CD4-positive, alpha-beta T cell (primary cell): ENCODE measurements at regions not wholly inside any gene's neighbourhood (a gene's known extent, or its start where the extent isn't known, plus 50 kb on each side); places are given as distances from the start of the nearest gene placed in this dataset.

Source experiments
- ATAC-seq: fragments of 200-7000 bp; cut with Tn5 transposase; one replicate; pipeline ENCODE4 v1.10.0; 2022; ENCODE audit warnings: mild to moderate bottlenecking; ENCODE audit not compliant: poor library complexity
- CTCF ChIA-PET: fragments of 350-600 bp; sonication (Branson Sonifier 250); formaldehyde crosslinking; loops from one replicate; lab custom pipeline; 2021; ENCODE audit warnings: antibody characterized with exemption, inconsistent platforms; lab: Charles Lee
- POLR2A ChIA-PET: fragments of 350-600 bp; sonication (Branson Sonifier 250); formaldehyde crosslinking; loops from one replicate; lab custom pipeline; 2021; ENCODE audit warnings: antibody characterized with exemption, inconsistent platforms; lab: Charles Lee
- DNase-seq, 14 experiments: peaks; one replicate each; pipeline ENCODE4 v3.0.0-alpha.2; 2013 to 2020; ENCODE audit warnings: mixed read lengths in 2 of 14
- H3K27ac ChIP-seq, 2 donors: one replicate each; pipeline versions ENCODE4 v1.5.1 to v1.7.0; 2013; ENCODE audit warnings: low read length in 2 of 2, low read depth in 1 of 2, mild to moderate bottlenecking in 1 of 2
- H3K27me3 ChIP-seq, 2 experiments: 1 replicate in 1 of 2; 2 replicates in 1 of 2; pipeline versions ENCODE4 v1.6.1 to v1.7.0; 2013; ENCODE audit warnings: low read length in 2 of 2, control low read depth in 1 of 2, mild to moderate bottlenecking in 1 of 2, moderate library complexity in 1 of 2; ENCODE audit not compliant: insufficient read depth in 2 of 2, control insufficient read depth in 1 of 2
- H3K36me3 ChIP-seq: one replicate; pipeline ENCODE4 v1.6.1; 2013; ENCODE audit warnings: low read length, control low read depth; ENCODE audit not compliant: insufficient read depth
- H3K4me1 ChIP-seq: one replicate; pipeline ENCODE4 v1.6.1; 2013; ENCODE audit warnings: low read length, control low read depth; ENCODE audit not compliant: insufficient read depth
- H3K4me3 ChIP-seq: one replicate; pipeline ENCODE4 v1.5.1; 2013; ENCODE audit warnings: mild to moderate bottlenecking, low read length, moderate library complexity
- H3K9me3 ChIP-seq, 2 experiments: 1 replicate in 1 of 2; 2 replicates in 1 of 2; pipeline versions ENCODE4 v1.6.1 to v1.7.0; 2013; ENCODE audit warnings: low read length in 2 of 2, mild to moderate bottlenecking in 2 of 2, control low read depth in 1 of 2, moderate library complexity in 1 of 2; ENCODE audit not compliant: control insufficient read depth in 1 of 2, insufficient read depth in 1 of 2
- H3K27ac Mint-ChIP-seq: one replicate; pipeline ENCODE4 v1.8.0; 2020; ENCODE audit warnings: mixed read lengths
- H3K27me3 Mint-ChIP-seq: one replicate; pipeline ENCODE4 v1.8.0; 2021; ENCODE audit warnings: mixed read lengths
- H3K36me3 Mint-ChIP-seq: one replicate; pipeline ENCODE4 v1.8.0; 2021; ENCODE audit warnings: low read depth, mixed read lengths
- H3K4me1 Mint-ChIP-seq: one replicate; pipeline ENCODE4 v1.8.0; 2021; ENCODE audit warnings: low read depth, mixed read lengths
- H3K4me3 Mint-ChIP-seq: one replicate; pipeline ENCODE4 v1.8.0; 2020; ENCODE audit warnings: mild to moderate bottlenecking, mixed read lengths
- H3K9me3 Mint-ChIP-seq: one replicate; pipeline ENCODE4 v1.8.0; 2020; ENCODE audit warnings: mixed read lengths
- intact Hi-C, 2 experiments: fragments of 100-400 bp; cut with DNase I in 1 of 2; cut with micrococcal nuclease in 1 of 2; formaldehyde crosslinking; loops; one replicate each; pipeline versions ENCODE4 v1.15.1 to v1.9.0; 2023 to 2025; cut with DNase I, micrococcal nuclease
- TF ChIP-seq, protein P1 (sequence below): fragments of 200-600 bp; IDR thresholded peaks from one replicate; pipeline ENCODE4 v1.8.0; 2022; ENCODE audit warnings: antibody characterized with exemption, mild to moderate bottlenecking

DNA sequence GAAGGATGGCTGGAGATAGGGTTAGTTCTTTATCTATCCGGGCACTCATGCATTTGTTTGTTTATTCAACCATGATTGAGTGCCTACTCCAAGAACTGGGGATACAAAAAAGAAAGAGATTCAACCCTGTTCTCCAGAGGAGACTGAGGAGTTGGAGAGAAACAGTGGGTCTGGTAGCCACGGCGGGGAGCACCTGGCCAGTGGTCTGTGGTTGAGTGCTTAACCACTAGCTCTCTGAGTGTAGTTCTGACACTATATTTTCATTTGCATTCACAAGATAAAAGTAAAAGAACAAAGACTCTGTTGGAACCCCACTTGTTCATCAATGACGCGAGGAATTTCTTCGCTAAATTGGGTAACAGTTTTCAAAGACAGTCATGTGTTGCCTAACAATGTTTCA is 295.5 kb upstream of the MSX2 start:
- CTCF ChIA-PET = no interaction called here
- H3K4me3 Mint-ChIP-seq = no peak overlapping the region
- no peaks in the 10 kb centered on the region for H3K9me3 Mint-ChIP-seq

DNA sequence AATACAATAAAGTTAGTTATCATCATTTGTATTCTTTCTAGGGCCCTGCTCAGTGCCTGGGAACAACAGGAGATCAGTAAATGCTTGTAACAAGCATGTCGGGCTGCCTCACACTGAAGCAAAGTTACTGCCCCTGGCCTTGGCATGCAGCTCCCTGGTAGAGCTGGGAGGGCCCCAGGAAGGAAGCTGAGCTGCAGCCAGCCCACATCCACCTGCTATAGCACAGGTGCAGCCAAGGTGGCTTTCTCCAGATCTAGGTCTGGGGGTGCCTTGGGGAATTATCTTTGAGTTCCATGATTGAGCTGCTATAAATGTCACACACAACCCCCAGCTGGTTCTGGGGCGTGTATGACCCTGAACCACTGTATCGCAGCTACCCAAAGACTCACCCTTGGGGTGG is 293.4 kb upstream of the MSX2 start:
- Histone ChIP-seq H3K27me3 (peaks cover 0 to 4% of the 10 kb centered on the region in 2 experiments), H3K27ac (no peak overlapping the region), H3K36me3 (no peaks in the 10 kb centered on the region), H3K9me3 (no peaks in the 10 kb centered on the region), H3K4me3 (no peak overlapping the region), H3K4me1 (peaks cover 3% of the 10 kb centered on the region)
- H3K27me3 Mint-ChIP-seq = peaks cover 4% of the 10 kb centered on the region
- DNase-seq (peak in 2 of 14 experiments; percentile 6 to 27), ATAC-seq (no peak)
- no peaks in the 10 kb centered on the region for H3K4me1 Mint-ChIP-seq
- H3K4me3 Mint-ChIP-seq = no peak overlapping the region
- no peak overlapping the region for H3K27ac Mint-ChIP-seq
- ChIA-PET CTCF (no interaction called here), POLR2A (no interaction called here)
- no peaks in the 10 kb centered on the region for H3K9me3 Mint-ChIP-seq
- TF ChIP-seq, protein P1, sequence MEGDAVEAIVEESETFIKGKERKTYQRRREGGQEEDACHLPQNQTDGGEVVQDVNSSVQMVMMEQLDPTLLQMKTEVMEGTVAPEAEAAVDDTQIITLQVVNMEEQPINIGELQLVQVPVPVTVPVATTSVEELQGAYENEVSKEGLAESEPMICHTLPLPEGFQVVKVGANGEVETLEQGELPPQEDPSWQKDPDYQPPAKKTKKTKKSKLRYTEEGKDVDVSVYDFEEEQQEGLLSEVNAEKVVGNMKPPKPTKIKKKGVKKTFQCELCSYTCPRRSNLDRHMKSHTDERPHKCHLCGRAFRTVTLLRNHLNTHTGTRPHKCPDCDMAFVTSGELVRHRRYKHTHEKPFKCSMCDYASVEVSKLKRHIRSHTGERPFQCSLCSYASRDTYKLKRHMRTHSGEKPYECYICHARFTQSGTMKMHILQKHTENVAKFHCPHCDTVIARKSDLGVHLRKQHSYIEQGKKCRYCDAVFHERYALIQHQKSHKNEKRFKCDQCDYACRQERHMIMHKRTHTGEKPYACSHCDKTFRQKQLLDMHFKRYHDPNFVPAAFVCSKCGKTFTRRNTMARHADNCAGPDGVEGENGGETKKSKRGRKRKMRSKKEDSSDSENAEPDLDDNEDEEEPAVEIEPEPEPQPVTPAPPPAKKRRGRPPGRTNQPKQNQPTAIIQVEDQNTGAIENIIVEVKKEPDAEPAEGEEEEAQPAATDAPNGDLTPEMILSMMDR = no peak
- intact Hi-C loops = no loop called here
- H3K36me3 Mint-ChIP-seq = no peaks in the 10 kb centered on the region

More for the DNA sequence above, 295.5 kb upstream of the MSX2 start:
- intact Hi-C loops = no loop called here
- no peak for DNase-seq
- ATAC-seq = no peak
- H3K4me1 Mint-ChIP-seq = no peaks in the 10 kb centered on the region
- Histone ChIP-seq H3K27me3 (peaks cover 0 to 4% of the 10 kb centered on the region in 2 experiments), H3K27ac (no peak overlapping the region), H3K4me1 (peaks cover 6% of the 10 kb centered on the region), H3K36me3 (no peaks in the 10 kb centered on the region), H3K9me3 (no peaks in the 10 kb centered on the region), H3K4me3 (no peak overlapping the region)
- TF ChIP-seq, protein P1 = no peak
- POLR2A ChIA-PET = no interaction called here
- peaks cover 4% of the 10 kb centered on the region for H3K27me3 Mint-ChIP-seq
- H3K36me3 Mint-ChIP-seq = no peaks in the 10 kb centered on the region
- no peak overlapping the region for H3K27ac Mint-ChIP-seq

DNA sequence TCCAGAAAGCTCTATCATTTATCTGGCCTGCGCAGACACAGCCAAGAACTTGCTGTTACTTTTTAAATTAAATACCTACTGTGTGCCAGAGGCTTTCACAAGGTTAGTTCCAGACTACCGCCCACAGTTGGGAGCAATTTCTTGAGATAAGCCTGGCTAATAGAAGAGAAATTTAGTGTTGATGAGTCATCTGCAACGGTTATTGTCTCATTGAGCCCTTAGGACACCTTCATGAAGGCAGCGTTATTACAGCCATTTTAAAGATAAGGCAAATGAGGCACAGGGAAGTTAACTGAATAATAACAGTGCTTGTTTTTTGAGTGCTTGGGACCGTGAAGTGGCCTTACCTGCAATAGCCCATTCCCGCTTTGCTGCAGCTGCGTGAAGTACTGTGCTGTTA is 292.9 kb upstream of the MSX2 start:
- CTCF ChIA-PET = no interaction called here
- Histone ChIP-seq H3K36me3 (no peaks in the 10 kb centered on the region), H3K4me3 (no peak overlapping the region), H3K27ac (no peak overlapping the region), H3K9me3 (peaks cover 0 to 2% of the 10 kb centered on the region in 2 experiments), H3K4me1 (peaks cover 3% of the 10 kb centered on the region), H3K27me3 (peaks cover 0 to 4% of the 10 kb centered on the region in 2 experiments)
- Mint-ChIP-seq H3K27me3 (peaks cover 4% of the 10 kb centered on the region), H3K27ac (no peak overlapping the region), H3K4me3 (no peak overlapping the region), H3K36me3 (no peaks in the 10 kb centered on the region), H3K4me1 (no peaks in the 10 kb centered on the region), H3K9me3 (no peaks in the 10 kb centered on the region)
- no peak for DNase-seq
- ATAC-seq = no peak
- intact Hi-C loops = no loop called here
- POLR2A ChIA-PET = no interaction called here
- TF ChIP-seq, protein P1 = no peak
